Stimulated activated CD8-positive, alpha-beta memory T cell treated with anti-CD3 and anti-CD28 coated beads, Interleukin-2, amount 100 ng/mL, for 1 hour (primary cell): ENCODE measurements at regions not wholly inside any gene's neighbourhood (a gene's known extent, or its start where the extent isn't known, plus 50 kb on each side); places are given as distances from the start of the nearest gene placed in this dataset.

Experiments used
- DNase-seq, 2 donors: peaks; one replicate each; pipeline ENCODE4 v3.0.0-alpha.2; 2020; ENCODE audit warnings: low read depth in 2 of 2

- no peak for DNase-seq
These were observed 50.2 kb upstream of the CDK1 start for GRCh38 chr10:60728056-60728455.

GRCh38 chr10:60726257-60726656, 52.0 kb upstream of the CDK1 start:
- DNase-seq: no peak

GRCh38 chr10:60722623-60723022, 55.7 kb upstream of the CDK1 start:
- DNase-seq: no peak

GRCh38 chr10:60719721-60720120, 58.6 kb upstream of the CDK1 start:
- no peak for DNase-seq

- DNase-seq: no peak
These were observed 59.4 kb upstream of the CDK1 start for GRCh38 chr10:60718886-60719285.

GRCh38 chr10:60717852-60718251, 60.4 kb upstream of the CDK1 start:
- DNase-seq: no peak

GRCh38 chr10:60714233-60714632, 64.0 kb upstream of the CDK1 start:
- no peak for DNase-seq

GRCh38 chr10:60711496-60711895, 66.8 kb upstream of the CDK1 start:
- no peak for DNase-seq

- no peak for DNase-seq
These were observed 68.2 kb upstream of the CDK1 start for GRCh38 chr10:60710041-60710440.

GRCh38 chr10:60708666-60709065, 69.6 kb upstream of the CDK1 start:
- no peak for DNase-seq

- no peak for DNase-seq
These were observed 70.4 kb upstream of the CDK1 start for GRCh38 chr10:60707841-60708240.

GRCh38 chr10:60706146-60706545, 72.1 kb upstream of the CDK1 start:
- no peak for DNase-seq

GRCh38 chr10:60705376-60705775, 72.9 kb upstream of the CDK1 start:
- DNase-seq: no peak

- DNase-seq: no peak
These were observed 73.8 kb upstream of the CDK1 start for GRCh38 chr10:60704471-60704870.

- no peak for DNase-seq
These were observed 74.8 kb upstream of the CDK1 start for GRCh38 chr10:60703266-60704041.

GRCh38 chr10:60687679-60688078, 90.6 kb upstream of the CDK1 start:
- DNase-seq: no peak

- no peak for DNase-seq
These were observed 94.2 kb upstream of the CDK1 start for GRCh38 chr10:60684091-60684490.

- no peak for DNase-seq
These were observed 97.2 kb upstream of the CDK1 start for GRCh38 chr10:60681103-60681502.

GRCh38 chr10:60679388-60679990, 98.8 kb upstream of the CDK1 start:
- DNase-seq: no peak

GRCh38 chr10:60678978-60679377, 99.3 kb upstream of the CDK1 start:
- DNase-seq: no peak

- no peak for DNase-seq
These were observed 100.6 kb upstream of the CDK1 start for GRCh38 chr10:60677531-60678129.

GRCh38 chr10:60675236-60675635, 103.0 kb upstream of the CDK1 start:
- DNase-seq: no peak

- no peak for DNase-seq
These were observed 108.8 kb upstream of the CDK1 start for GRCh38 chr10:60669501-60669900.
